ENCODE measurements at regions not wholly inside any gene's neighbourhood (a gene's known extent, or its start where the extent isn't known, plus 50 kb on each side); places are given as distances from the start of the nearest gene placed in this dataset.
A peak's percentile ranks its signal among the peaks of the same experiment; 100 is the strongest.

- no CpG with 5 or more reads among the region's 1 CpG for WGBS, 2 experiments (ENCODE audit: extremely low coverage in 2 of 2, insufficient read length in 1 of 2)
- in situ Hi-C loops (cut with MboI; ENCODE audit: low sequenced_read_pairs), result no loop called here
- H3K56ac ChIP-seq (ENCODE audit: extremely low read depth, insufficient read depth, low read length), result no peak overlapping the region
- H3K4ac ChIP-seq (ENCODE audit: low read depth, low read length), result no peak overlapping the region
- no peak overlapping the region for H2BK5ac ChIP-seq (ENCODE audit: low read depth, low read length, poor library complexity, severe bottlenecking)
- H3K27ac ChIP-seq (ENCODE audit: insufficient read depth, low read length), result no peak overlapping the region
- no peak overlapping the region for H3K18ac ChIP-seq (ENCODE audit: low read depth, low read length)
- no peak for DNase-seq
- no peak overlapping the region for H4K5ac ChIP-seq (ENCODE audit: low read depth, low read length)
- ChIA-PET CTCF (no interaction called here), POLR2A (ENCODE audit: unreplicated experiment) (no interaction called here)
- no peaks in the 10 kb centered on the region for H3K9me1 ChIP-seq (ENCODE audit: insufficient read depth, low read length)
- no peaks in the 10 kb centered on the region for H3K9me3 ChIP-seq (ENCODE audit: control insufficient read depth, insufficient read depth, low read length)
- intact Hi-C loops (cut with micrococcal nuclease), result no loop called here
- H3K14ac ChIP-seq (replicated peaks; ENCODE audit: low read depth, low read length), result no peak overlapping the region
- H4K8ac ChIP-seq (ENCODE audit: low read depth in 2 of 2, low read length in 2 of 2), result no peak overlapping the region
- H4K91ac ChIP-seq (ENCODE audit: insufficient read depth, low read depth, low read length), result no peak overlapping the region
- H3K4me3 ChIP-seq (ENCODE audit: insufficient read depth, low read depth, low read length), result no peak overlapping the region
- dilution Hi-C loops (cut with HindIII; ENCODE audit: low sequenced_read_pairs, unreplicated experiment), result no loop called here
- H3K36me3 ChIP-seq (ENCODE audit: control insufficient read depth, insufficient read depth, low read length), result no peaks in the 10 kb centered on the region
- H3K23ac ChIP-seq (ENCODE audit: low read depth, low read length), result no peak overlapping the region
- no peak overlapping the region for H2BK20ac ChIP-seq (ENCODE audit: low read depth, low read length)
- no peak for ATAC-seq (ENCODE audit: low read depth)
- no peak overlapping the region for H3K9ac ChIP-seq (ENCODE audit: low read depth, low read length)
- H2AK9ac ChIP-seq (replicated peaks; ENCODE audit: low read depth, low read length, poor library complexity), result no peak overlapping the region
- no peak overlapping the region for H2BK120ac ChIP-seq (ENCODE audit: low read depth, low read length)
- no peaks in the 10 kb centered on the region for H3K79me1 ChIP-seq (ENCODE audit: low read depth in 1 of 2, low read length in 2 of 2)
- TF ChIP-seq CTCF (conservative IDR thresholded peaks at IDR 0.05; ENCODE audit: low read depth, low read length) (no peak), RCOR1 (IDR thresholded peaks at IDR 0.05; ENCODE audit: insufficient replicate concordance, low read length) (no peak), MAFK (IDR thresholded peaks at IDR 0.05; ENCODE audit: low read depth, low read length) (peak; percentile 47)
- H2BK15ac ChIP-seq (ENCODE audit: low read depth, low read length), result no peak overlapping the region
- H3K27me3 ChIP-seq (ENCODE audit: control insufficient read depth, insufficient read depth, low read length), result no peaks in the 10 kb centered on the region
- H2AFZ ChIP-seq (replicated peaks; ENCODE audit: low read length, poor library complexity), result no peak overlapping the region
- no peaks in the 10 kb centered on the region for H4K20me1 ChIP-seq (ENCODE audit: insufficient read depth, low read length)
- BruUV-seq (replicated peaks), result no TSS peak
- H3K4me2 ChIP-seq (ENCODE audit: low read depth, low read length), result no peak overlapping the region
- no peaks in the 10 kb centered on the region; the same call in 1 of the 2 replicates for H3K4me1 ChIP-seq (ENCODE audit: control insufficient read depth, insufficient read depth, low read length)
- no peak overlapping the region for H2AK5ac ChIP-seq (ENCODE audit: low read depth, low read length)
Observed at GRCh38 chr17:70562137-70562536, 392.8 kb downstream of the KCNJ2 start.

Measured in IMR-90 (cell line).